ENCODE measurements at regions not wholly inside any gene's neighbourhood (a gene's known extent, or its start where the extent isn't known, plus 50 kb on each side); places are given as distances from the start of the nearest gene placed in this dataset.

DNA sequence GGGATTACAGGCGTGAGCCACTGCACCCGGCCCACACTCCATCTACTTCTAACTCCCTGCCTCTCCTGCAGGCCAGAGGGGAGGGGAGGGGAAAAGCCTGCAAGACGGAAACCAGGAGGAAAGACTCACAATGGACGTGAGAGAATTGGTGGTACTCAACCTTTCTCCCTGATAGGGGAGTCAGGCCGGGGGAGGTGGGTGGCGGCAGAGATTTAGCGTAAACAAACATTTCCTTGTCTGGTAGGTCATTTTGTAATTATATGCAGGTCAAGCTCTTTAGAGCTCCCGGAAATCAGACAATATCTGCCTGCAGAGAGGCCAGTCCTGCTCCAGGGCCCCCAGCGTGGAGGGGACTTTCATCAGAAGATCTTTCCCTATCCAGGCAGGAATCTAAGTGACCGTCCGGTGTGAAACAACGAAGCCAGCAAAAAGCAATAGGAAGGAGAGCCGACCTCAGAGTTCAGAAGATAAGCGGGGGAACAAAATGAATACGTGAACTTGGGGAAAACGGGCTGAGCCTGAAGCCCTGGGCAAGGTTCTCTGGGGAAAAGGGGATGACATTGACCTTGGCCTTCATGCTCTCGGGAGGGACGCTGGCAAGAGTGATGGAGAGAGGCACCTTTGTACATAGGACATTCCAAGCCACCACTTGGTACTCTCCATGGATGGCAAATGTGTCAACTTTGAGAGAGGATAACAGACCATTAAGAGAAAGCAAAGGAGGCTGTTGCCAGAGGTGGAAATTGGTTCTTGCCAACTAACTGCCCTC, 62.3 kb downstream of the SPRING1 start:
- Mint-ChIP-seq H3K4me3 (peak overlapping the region; percentile 62), H3K4me1 (peaks cover 16% of the 10 kb centered on the region), H3K27ac (peak overlapping the region; percentile 27), H3K36me3 (no peaks in the 10 kb centered on the region), H3K9me3 (peaks cover 4% of the 10 kb centered on the region), H3K27me3 (ENCODE audit: insufficient read depth, low read depth) (peaks cover 15% of the 10 kb centered on the region)
- no peak overlapping the region for H3K4me3 ChIP-seq
- H3K9me3 ChIP-seq (ENCODE audit: low read depth) = no peaks in the 10 kb centered on the region
- DNase-seq (ENCODE audit: low spot score) = peak; percentile 31
- no peaks in the 10 kb centered on the region for H3K4me1 ChIP-seq
- no peak overlapping the region for H3K9ac ChIP-seq
- H3K79me2 ChIP-seq (ENCODE audit: low read depth) = no peaks in the 10 kb centered on the region
- TF ChIP-seq CTCF (IDR thresholded peaks at IDR 0.05) (no peak), EZH2 (IDR thresholded peaks at IDR 0.05) (no peak), EZH2phosphoT487 (IDR thresholded peaks at IDR 0.05) (no peak)
- H3F3A ChIP-seq (ENCODE audit: low read depth) = peaks cover 6% of the 10 kb centered on the region
- H3K4me2 ChIP-seq = no peak overlapping the region
- H3K27me3 ChIP-seq = no peaks in the 10 kb centered on the region
- H3K27ac ChIP-seq = no peak overlapping the region
- H4K20me1 ChIP-seq (ENCODE audit: low read depth) = no peaks in the 10 kb centered on the region
- H3K36me3 ChIP-seq = no peaks in the 10 kb centered on the region
- no peak overlapping the region for H2AFZ ChIP-seq (replicated peaks)

GRCh38 chr12:116674643-116675183, 63.2 kb downstream of the SPRING1 start:
- H3F3A ChIP-seq (ENCODE audit: low read depth) = peaks cover 6% of the 10 kb centered on the region
- Mint-ChIP-seq H3K9me3 (peaks cover 4% of the 10 kb centered on the region), H3K36me3 (no peaks in the 10 kb centered on the region), H3K4me3 (no peak overlapping the region), H3K27me3 (ENCODE audit: insufficient read depth, low read depth) (peaks cover 15% of the 10 kb centered on the region), H3K27ac (no peak overlapping the region), H3K4me1 (peaks cover 16% of the 10 kb centered on the region)
- no peaks in the 10 kb centered on the region for H3K79me2 ChIP-seq (ENCODE audit: low read depth)
- no peak overlapping the region for H3K27ac ChIP-seq
- no peak for TF ChIP-seq EZH2 (IDR thresholded peaks at IDR 0.05)
- TF ChIP-seq CTCF (IDR thresholded peaks at IDR 0.05) = no peak
- no peak for TF ChIP-seq EZH2phosphoT487 (IDR thresholded peaks at IDR 0.05)
- H3K9ac ChIP-seq = no peak overlapping the region
- H3K36me3 ChIP-seq = no peaks in the 10 kb centered on the region
- H3K9me3 ChIP-seq (ENCODE audit: low read depth) = no peaks in the 10 kb centered on the region
- H2AFZ ChIP-seq (replicated peaks) = no peak overlapping the region
- no peaks in the 10 kb centered on the region for H4K20me1 ChIP-seq (ENCODE audit: low read depth)
- H3K27me3 ChIP-seq = no peaks in the 10 kb centered on the region
- no peaks in the 10 kb centered on the region for H3K4me1 ChIP-seq
- no peak overlapping the region for H3K4me2 ChIP-seq
- no peak overlapping the region for H3K4me3 ChIP-seq
- no peak for DNase-seq (ENCODE audit: low spot score)

DNA sequence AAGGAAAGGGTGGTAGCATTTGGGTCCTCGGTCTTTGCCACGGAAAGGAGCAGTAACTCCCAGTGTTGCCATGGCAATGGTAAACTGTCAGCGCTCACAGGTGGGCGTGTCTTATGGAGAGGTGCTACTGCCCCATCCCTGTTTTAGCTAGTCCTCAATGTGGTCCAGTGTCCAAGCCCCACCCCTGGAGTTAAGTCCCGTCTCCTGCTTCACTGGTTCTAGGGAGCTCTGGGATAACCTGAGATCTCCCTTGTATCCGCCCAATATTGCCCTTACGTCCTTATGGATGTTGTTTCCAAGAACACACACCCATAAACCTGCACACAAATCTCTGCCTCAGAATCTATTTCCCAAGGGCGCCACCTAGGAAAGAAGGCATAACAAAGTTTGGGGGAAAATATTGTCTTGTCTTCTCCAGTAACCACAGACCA, 64.2 kb downstream of the SPRING1 start:
- H3K27ac ChIP-seq = no peak overlapping the region
- H3F3A ChIP-seq (ENCODE audit: low read depth) = peaks cover 6% of the 10 kb centered on the region
- H3K9me3 ChIP-seq (ENCODE audit: low read depth) = no peaks in the 10 kb centered on the region
- peaks cover 18% of the 10 kb centered on the region for H3K4me1 Mint-ChIP-seq
- H3K27me3 Mint-ChIP-seq (ENCODE audit: insufficient read depth, low read depth) = peaks cover 17% of the 10 kb centered on the region
- H3K4me3 Mint-ChIP-seq = no peak overlapping the region
- peaks cover 4% of the 10 kb centered on the region for H3K9me3 Mint-ChIP-seq
- H3K4me3 ChIP-seq = no peak overlapping the region
- H3K36me3 ChIP-seq = no peaks in the 10 kb centered on the region
- H3K27me3 ChIP-seq = no peaks in the 10 kb centered on the region
- H3K27ac Mint-ChIP-seq = no peak overlapping the region
- no peak for TF ChIP-seq EZH2phosphoT487 (IDR thresholded peaks at IDR 0.05)
- TF ChIP-seq EZH2 (IDR thresholded peaks at IDR 0.05) = no peak
- TF ChIP-seq CTCF (IDR thresholded peaks at IDR 0.05) = peak; percentile 27
- no peaks in the 10 kb centered on the region for H4K20me1 ChIP-seq (ENCODE audit: low read depth)
- no peak overlapping the region for H3K9ac ChIP-seq
- peak; percentile 34 for DNase-seq (ENCODE audit: low spot score)
- no peaks in the 10 kb centered on the region for H3K36me3 Mint-ChIP-seq
- H3K4me1 ChIP-seq = no peaks in the 10 kb centered on the region
- H3K79me2 ChIP-seq (ENCODE audit: low read depth) = no peaks in the 10 kb centered on the region
- H2AFZ ChIP-seq (replicated peaks) = no peak overlapping the region
- no peak overlapping the region for H3K4me2 ChIP-seq

Measured in neural progenitor cell (in vitro differentiated cells).